ENCODE measurements at regions not wholly inside any gene's neighbourhood (a gene's known extent, or its start where the extent isn't known, plus 50 kb on each side); places are given as distances from the start of the nearest gene placed in this dataset.

- TF ChIP-seq, protein P1, sequence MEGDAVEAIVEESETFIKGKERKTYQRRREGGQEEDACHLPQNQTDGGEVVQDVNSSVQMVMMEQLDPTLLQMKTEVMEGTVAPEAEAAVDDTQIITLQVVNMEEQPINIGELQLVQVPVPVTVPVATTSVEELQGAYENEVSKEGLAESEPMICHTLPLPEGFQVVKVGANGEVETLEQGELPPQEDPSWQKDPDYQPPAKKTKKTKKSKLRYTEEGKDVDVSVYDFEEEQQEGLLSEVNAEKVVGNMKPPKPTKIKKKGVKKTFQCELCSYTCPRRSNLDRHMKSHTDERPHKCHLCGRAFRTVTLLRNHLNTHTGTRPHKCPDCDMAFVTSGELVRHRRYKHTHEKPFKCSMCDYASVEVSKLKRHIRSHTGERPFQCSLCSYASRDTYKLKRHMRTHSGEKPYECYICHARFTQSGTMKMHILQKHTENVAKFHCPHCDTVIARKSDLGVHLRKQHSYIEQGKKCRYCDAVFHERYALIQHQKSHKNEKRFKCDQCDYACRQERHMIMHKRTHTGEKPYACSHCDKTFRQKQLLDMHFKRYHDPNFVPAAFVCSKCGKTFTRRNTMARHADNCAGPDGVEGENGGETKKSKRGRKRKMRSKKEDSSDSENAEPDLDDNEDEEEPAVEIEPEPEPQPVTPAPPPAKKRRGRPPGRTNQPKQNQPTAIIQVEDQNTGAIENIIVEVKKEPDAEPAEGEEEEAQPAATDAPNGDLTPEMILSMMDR (IDR thresholded peaks at IDR 0.05): no peak
- TF ChIP-seq POLR2A (IDR thresholded peaks at IDR 0.05): no peak
These were observed 135.2 kb upstream of the EDNRA start for GRCh38 chr4:147345662-147346061.
